HCT116 (cell line): ENCODE measurements at regions not wholly inside any gene's neighbourhood (a gene's known extent, or its start where the extent isn't known, plus 50 kb on each side); places are given as distances from the start of the nearest gene placed in this dataset.

Source experiments
- ATAC-seq: fragments of 200-7000 bp; cut with Tn5 transposase; 2 replicates; pipeline ENCODE4 v1.9.1; 2020; ENCODE audit warnings: mild to moderate bottlenecking, moderate library complexity
- BruUV-seq: library from RNA; stranded (reverse); fragments of 400-500 nt; replicated peaks from 2 replicates; lab custom pipeline; 2021; lab: Mats Ljungman, UMichigan
- CTCF ChIA-PET: fragments of 300-600 bp; sonication (Branson Sonifier 250); formaldehyde crosslinking; loops from one replicate; lab custom pipeline; 2021; ENCODE audit warnings: antibody characterized with exemption; lab: Charles Lee
- POLR2A ChIA-PET: fragments of 300-600, 350-600 bp; sonication (Branson Sonifier 250); formaldehyde crosslinking; loops from one replicate; lab custom pipeline; 2021; ENCODE audit warnings: antibody characterized with exemption; lab: Charles Lee
- RAD21 ChIA-PET, 2 experiments: fragments of 300-600 bp; sonication (Branson Sonifier 250); formaldehyde crosslinking; loops; one replicate each; lab custom pipeline; 2023; ENCODE audit warnings: low total read pairs in 2 of 2; ENCODE audit not compliant: uncharacterized antibody in 2 of 2, unreplicated experiment in 2 of 2, low non-redundant PET in 1 of 2; lab: Charles Lee
- DNase-seq: peaks from one replicate; pipeline ENCODE4 v3.0.0-alpha.2; 2010; ENCODE audit warnings: low read depth, low spot score
- H2AFZ ChIP-seq: fragments of 200-600 bp; shearing (Covaris generic), sonication (generic); 2 replicates; pipeline ENCODE4 v1.6.1; 2017; ENCODE audit warnings: low read depth, mixed run types, mixed read lengths, antibody characterized with exemption, low read length; ENCODE audit not compliant: poor library complexity, severe bottlenecking
- H3K27ac ChIP-seq: 2 replicates; pipeline ENCODE4 v1.5.1; 2012; ENCODE audit warnings: low read depth, low read length
- H3K27me3 ChIP-seq: fragments of 200-600 bp; sonication (generic); 2 replicates; pipeline ENCODE4 v1.6.1; 2016; ENCODE audit warnings: mixed run types, low read length, mixed read lengths; ENCODE audit not compliant: insufficient read depth
- H3K36me3 ChIP-seq, 2 experiments: fragments of 200-500 bp in 1 of 2; fragments of 200-600 bp in 1 of 2; sonication (Bioruptor generic) in 1 of 2; sonication (generic) in 1 of 2; 2 replicates each; pipeline versions ENCODE4 v1.5.1 to v1.6.1; 2014 to 2016; ENCODE audit warnings: low read length in 2 of 2, inconsistent platforms in 1 of 2, mixed read lengths in 1 of 2, mixed run types in 1 of 2; ENCODE audit not compliant: insufficient read depth in 2 of 2, control insufficient read depth in 1 of 2
- H3K4me1 ChIP-seq, 2 experiments: fragments of 200-600 bp in 1 of 2; sonication (generic) in 1 of 2; 2 replicates each; pipeline versions ENCODE4 v1.5.1 to v1.6.1; 2012 to 2017; ENCODE audit warnings: low read length in 2 of 2, inconsistent platforms in 1 of 2, mild to moderate bottlenecking in 1 of 2, mixed read lengths in 1 of 2, mixed run types in 1 of 2, moderate library complexity in 1 of 2; ENCODE audit not compliant: insufficient read depth in 2 of 2, control insufficient read depth in 1 of 2
- H3K4me2 ChIP-seq: fragments of 200-600 bp; sonication (generic); 2 replicates; pipeline ENCODE4 v1.6.1; 2017; ENCODE audit warnings: mixed run types, low read length, mixed read lengths
- H3K4me3 ChIP-seq, 2 experiments: fragments of 200-600 bp in 1 of 2; sonication (generic) in 1 of 2; replicated peaks in 1 of 2; 2 replicates each; pipeline ENCODE4 v1.5.1; 2011 to 2016; ENCODE audit warnings: low read length in 2 of 2, control low read depth in 1 of 2, low read depth in 1 of 2, mild to moderate bottlenecking in 1 of 2, mixed read lengths in 1 of 2, mixed run types in 1 of 2
- H3K79me2 ChIP-seq: fragments of 200-600 bp; sonication (generic); 2 replicates; pipeline ENCODE4 v1.6.1; 2017; ENCODE audit warnings: mild to moderate bottlenecking, mixed run types, low read length, moderate library complexity, mixed read lengths; ENCODE audit not compliant: insufficient read depth
- H3K9ac ChIP-seq: fragments of 200-600 bp; sonication (generic); 2 replicates; pipeline ENCODE4 v1.6.1; 2016; ENCODE audit warnings: low read length, mixed read lengths
- H3K9me2 ChIP-seq: fragments of 200-600 bp; sonication (generic), shearing (Covaris generic); 2 replicates; pipeline ENCODE4 v1.6.1; 2017; ENCODE audit warnings: mixed run types, mild to moderate bottlenecking, moderate library complexity; ENCODE audit not compliant: insufficient read depth
- H3K9me3 ChIP-seq, 2 experiments: fragments of 200-500 bp in 1 of 2; fragments of 200-600 bp in 1 of 2; sonication (Bioruptor generic) in 1 of 2; sonication (generic) in 1 of 2; 2 replicates each; pipeline ENCODE4 v1.6.1; 2014 to 2017; ENCODE audit warnings: low read length in 2 of 2, mixed read lengths in 2 of 2, inconsistent platforms in 1 of 2, low read depth in 1 of 2, mild to moderate bottlenecking in 1 of 2, mixed run types in 1 of 2, moderate library complexity in 1 of 2; ENCODE audit not compliant: control insufficient read depth in 1 of 2, insufficient read depth in 1 of 2
- H4K20me1 ChIP-seq: fragments of 200-600 bp; sonication (generic), shearing (Covaris generic); 2 replicates; pipeline ENCODE4 v1.6.1; 2017; ENCODE audit warnings: mixed run types, mild to moderate bottlenecking, moderate library complexity; ENCODE audit not compliant: insufficient read depth
- ATF3 ChIP-seq: IDR thresholded peaks from 2 replicates; pipeline ENCODE4 v1.6.1; 2012
- CEBPB ChIP-seq: IDR thresholded peaks from 2 replicates; pipeline ENCODE4 v1.6.1; 2012; ENCODE audit warnings: low read depth
- ELF1 ChIP-seq: IDR thresholded peaks from 2 replicates; pipeline ENCODE4 v1.6.1; 2012; ENCODE audit warnings: low read depth, borderline replicate concordance
- POLR2A ChIP-seq: IDR thresholded peaks from 2 replicates; pipeline ENCODE4 v1.7.0; 2011; ENCODE audit warnings: borderline replicate concordance; ENCODE audit not compliant: insufficient read depth, insufficient read length; ENCODE audit errors: extremely low read depth
- POLR2AphosphoS5 ChIP-seq: IDR thresholded peaks from 2 replicates; pipeline ENCODE4 v1.6.1; 2011; ENCODE audit warnings: mild to moderate bottlenecking, low read depth, low read length, moderate library complexity
- RAD21 ChIP-seq: IDR thresholded peaks from 2 replicates; pipeline ENCODE4 v1.6.1; 2012; ENCODE audit warnings: low read depth, mild to moderate bottlenecking
- SIN3A ChIP-seq: IDR thresholded peaks from 2 replicates; pipeline ENCODE4 v1.6.1; 2012; ENCODE audit warnings: low read depth
- SP1 ChIP-seq: IDR thresholded peaks from 2 replicates; pipeline ENCODE4 v1.6.1; 2012; ENCODE audit warnings: low read depth
- TCF7L2 ChIP-seq: IDR thresholded peaks from 2 replicates; pipeline ENCODE4 v1.7.0; 2011; ENCODE audit warnings: borderline replicate concordance, inconsistent platforms; ENCODE audit not compliant: insufficient read depth, insufficient read length; ENCODE audit errors: extremely low read depth
- YY1 ChIP-seq: IDR thresholded peaks from 2 replicates; pipeline ENCODE4 v1.6.1; 2011; ENCODE audit warnings: low read length, low read depth, moderate library complexity, mild to moderate bottlenecking; ENCODE audit not compliant: insufficient replicate concordance; ENCODE audit errors: extremely low read depth
- ZBTB33 ChIP-seq: IDR thresholded peaks from 2 replicates; pipeline ENCODE4 v1.6.1; 2011; ENCODE audit warnings: mild to moderate bottlenecking, low read length, moderate library complexity; ENCODE audit not compliant: insufficient replicate concordance; ENCODE audit errors: extremely low read depth
- intact Hi-C: fragments of 100-400 bp; cut with micrococcal nuclease; formaldehyde crosslinking; loops from 2 replicates; pipeline ENCODE4 v1.10.0; 2022
- TF ChIP-seq, protein P1 (sequence below): IDR thresholded peaks from 2 replicates; pipeline ENCODE4 v1.6.1; 2012; ENCODE audit warnings: low read depth

DNA sequence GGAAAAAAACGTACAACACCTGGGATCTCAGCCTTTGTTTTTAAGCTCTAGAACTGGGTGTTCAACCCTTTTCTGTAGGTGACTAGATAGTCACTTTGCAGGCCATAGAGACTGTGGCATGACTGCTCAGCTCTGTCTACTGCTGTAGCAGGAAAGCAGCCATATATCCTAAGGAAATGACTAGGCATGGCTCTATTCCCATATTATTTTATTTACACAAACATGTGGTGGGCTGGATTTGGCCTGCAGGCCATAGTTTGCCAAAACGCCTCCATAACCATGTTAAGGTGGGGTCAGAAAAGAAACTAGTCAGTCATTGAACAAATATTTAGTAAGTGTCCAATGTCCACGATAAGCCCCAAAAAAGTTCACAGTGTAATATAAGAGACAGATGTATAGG is 452.5 kb downstream of the MCTP2 start:
- intact Hi-C loops = no loop called here
- H3K36me3 ChIP-seq = no peaks in the 10 kb centered on the region; a peak in 1 of 4 replicates
- no peaks in the 10 kb centered on the region for H3K9me3 ChIP-seq
- no peak overlapping the region for H3K4me3 ChIP-seq
- no peaks in the 10 kb centered on the region for H3K9me2 ChIP-seq
- no peak overlapping the region for H3K9ac ChIP-seq
- no peak for DNase-seq
- H3K4me1 ChIP-seq = no peaks in the 10 kb centered on the region
- no peaks in the 10 kb centered on the region for H3K27me3 ChIP-seq
- RAD21 ChIA-PET = no interaction called here
- no peaks in the 10 kb centered on the region for H4K20me1 ChIP-seq
- H3K27ac ChIP-seq = no peak overlapping the region
- no peak overlapping the region for H3K4me2 ChIP-seq
- CTCF ChIA-PET = no interaction called here
- POLR2A ChIA-PET = no interaction called here
- no peak for ATAC-seq
- H2AFZ ChIP-seq = no peak overlapping the region
- H3K79me2 ChIP-seq = no peaks in the 10 kb centered on the region
- BruUV-seq = no TSS peak
- TF ChIP-seq ATF3 (no peak), ZBTB33 (no peak), SIN3A (no peak), YY1 (no peak), RAD21 (no peak), POLR2AphosphoS5 (no peak), TCF7L2 (no peak), SP1 (no peak), POLR2A (no peak), CEBPB (no peak), ELF1 (no peak)
- TF ChIP-seq, protein P1, sequence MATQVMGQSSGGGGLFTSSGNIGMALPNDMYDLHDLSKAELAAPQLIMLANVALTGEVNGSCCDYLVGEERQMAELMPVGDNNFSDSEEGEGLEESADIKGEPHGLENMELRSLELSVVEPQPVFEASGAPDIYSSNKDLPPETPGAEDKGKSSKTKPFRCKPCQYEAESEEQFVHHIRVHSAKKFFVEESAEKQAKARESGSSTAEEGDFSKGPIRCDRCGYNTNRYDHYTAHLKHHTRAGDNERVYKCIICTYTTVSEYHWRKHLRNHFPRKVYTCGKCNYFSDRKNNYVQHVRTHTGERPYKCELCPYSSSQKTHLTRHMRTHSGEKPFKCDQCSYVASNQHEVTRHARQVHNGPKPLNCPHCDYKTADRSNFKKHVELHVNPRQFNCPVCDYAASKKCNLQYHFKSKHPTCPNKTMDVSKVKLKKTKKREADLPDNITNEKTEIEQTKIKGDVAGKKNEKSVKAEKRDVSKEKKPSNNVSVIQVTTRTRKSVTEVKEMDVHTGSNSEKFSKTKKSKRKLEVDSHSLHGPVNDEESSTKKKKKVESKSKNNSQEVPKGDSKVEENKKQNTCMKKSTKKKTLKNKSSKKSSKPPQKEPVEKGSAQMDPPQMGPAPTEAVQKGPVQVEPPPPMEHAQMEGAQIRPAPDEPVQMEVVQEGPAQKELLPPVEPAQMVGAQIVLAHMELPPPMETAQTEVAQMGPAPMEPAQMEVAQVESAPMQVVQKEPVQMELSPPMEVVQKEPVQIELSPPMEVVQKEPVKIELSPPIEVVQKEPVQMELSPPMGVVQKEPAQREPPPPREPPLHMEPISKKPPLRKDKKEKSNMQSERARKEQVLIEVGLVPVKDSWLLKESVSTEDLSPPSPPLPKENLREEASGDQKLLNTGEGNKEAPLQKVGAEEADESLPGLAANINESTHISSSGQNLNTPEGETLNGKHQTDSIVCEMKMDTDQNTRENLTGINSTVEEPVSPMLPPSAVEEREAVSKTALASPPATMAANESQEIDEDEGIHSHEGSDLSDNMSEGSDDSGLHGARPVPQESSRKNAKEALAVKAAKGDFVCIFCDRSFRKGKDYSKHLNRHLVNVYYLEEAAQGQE = no peak
